H1 (cell line): ENCODE measurements at regions not wholly inside any gene's neighbourhood (a gene's known extent, or its start where the extent isn't known, plus 50 kb on each side); places are given as distances from the start of the nearest gene placed in this dataset.
A peak's percentile ranks its signal among the peaks of the same experiment; 100 is the strongest.

Experiments
- CTCF ChIA-PET: fragments of 300-600 bp; sonication (Branson Sonifier 250); formaldehyde crosslinking; loops from one replicate; lab custom pipeline; 2021; ENCODE audit not compliant: partially characterized antibody; lab: Charles Lee
- POLR2A ChIA-PET: fragments of 300-600 bp; sonication (Branson Sonifier 250); formaldehyde crosslinking; loops from one replicate; lab custom pipeline; 2021; ENCODE audit warnings: inconsistent platforms; ENCODE audit not compliant: partially characterized antibody; lab: Charles Lee
- DNase-seq, 2 experiments: peaks; one replicate each; pipeline versions ENCODE4 v3.0.0 to v3.0.0-alpha.2; 2010 to 2022; ENCODE audit warnings: low spot score in 2 of 2, low read depth in 1 of 2, mixed read lengths in 1 of 2
- FAIRE-seq: peaks from 2 replicates; lab custom pipeline; 2011; peaks lifted over from hg19 to GRCh38; lab: Jason Lieb, UNC
- H2AFZ ChIP-seq: 2 replicates; pipeline ENCODE4 v1.8.1; 2012; ENCODE audit warnings: low read length, inconsistent platforms
- H2AK5ac ChIP-seq: 2 replicates; pipeline ENCODE4 v1.6.1; 2013; ENCODE audit warnings: low read depth, low read length
- H2BK120ac ChIP-seq: replicated peaks from 2 replicates; pipeline ENCODE3; 2013; ENCODE audit warnings: low read depth, low read length, inconsistent platforms
- H2BK12ac ChIP-seq: 2 replicates; pipeline ENCODE4 v1.6.1; 2013; ENCODE audit warnings: low read depth, low read length
- H2BK15ac ChIP-seq: 2 replicates; pipeline ENCODE4 v1.6.1; 2013; ENCODE audit warnings: low read length
- H2BK20ac ChIP-seq: 2 replicates; pipeline ENCODE4 v1.6.1; 2013; ENCODE audit warnings: low read length
- H2BK5ac ChIP-seq: 2 replicates; pipeline ENCODE4 v1.6.1; 2013; ENCODE audit warnings: low read depth, low read length
- H3K14ac ChIP-seq: 2 replicates; pipeline ENCODE4 v1.6.1; 2013; ENCODE audit warnings: inconsistent platforms; ENCODE audit not compliant: insufficient read length
- H3K18ac ChIP-seq: 2 replicates; pipeline ENCODE4 v1.6.1; 2013; ENCODE audit warnings: low read length; ENCODE audit errors: extremely low read depth
- H3K23ac ChIP-seq: 2 replicates; pipeline ENCODE4 v1.6.1; 2013; ENCODE audit warnings: inconsistent platforms; ENCODE audit not compliant: insufficient read length
- H3K23me2 ChIP-seq: 2 replicates; pipeline ENCODE4 v1.6.1; 2013; ENCODE audit warnings: low read depth, low read length
- H3K27ac ChIP-seq: 2 replicates; pipeline ENCODE4 v1.6.1; 2011; ENCODE audit warnings: low read depth, low read length, inconsistent platforms
- H3K27me3 ChIP-seq, 4 experiments: replicated peaks in 1 of 4; 1 replicate in 1 of 4; 2 replicates in 3 of 4; pipeline versions ENCODE4 v1.6.1 to v1.8.1; 2011 to 2013; ENCODE audit warnings: low read length in 3 of 4, mild to moderate bottlenecking in 3 of 4, inconsistent platforms in 2 of 4, mixed read lengths in 2 of 4, moderate library complexity in 1 of 4; ENCODE audit not compliant: control insufficient read depth in 3 of 4, insufficient read depth in 3 of 4; ENCODE audit errors: extremely low read depth in 1 of 4
- H3K36me3 ChIP-seq, 4 experiments: 2 replicates each; pipeline versions ENCODE4 v1.6.1 to v1.8.1; 2011 to 2013; ENCODE audit warnings: mild to moderate bottlenecking in 4 of 4, low read length in 3 of 4, moderate library complexity in 2 of 4, control low read depth in 1 of 4, inconsistent platforms in 1 of 4; ENCODE audit not compliant: insufficient read depth in 4 of 4, control insufficient read depth in 2 of 4
- H3K4ac ChIP-seq: replicated peaks from 2 replicates; pipeline ENCODE3; 2013; ENCODE audit warnings: low read length, low read depth, mixed read lengths, inconsistent platforms; ENCODE audit not compliant: insufficient read length
- H3K4me1 ChIP-seq, 4 experiments: replicated peaks in 1 of 4; 1 replicate in 1 of 4; 2 replicates in 3 of 4; pipeline versions ENCODE4 v1.6.1 to v1.8.1; 2011 to 2013; ENCODE audit warnings: low read length in 3 of 4, inconsistent platforms in 2 of 4, mixed read lengths in 1 of 4; ENCODE audit not compliant: insufficient read depth in 4 of 4, control insufficient read depth in 3 of 4
- H3K4me2 ChIP-seq, 2 experiments: 2 replicates each; pipeline versions ENCODE4 v1.6.1 to v1.8.1; 2011 to 2013; ENCODE audit warnings: low read depth in 2 of 2, low read length in 2 of 2, control low read depth in 1 of 2, inconsistent platforms in 1 of 2, mild to moderate bottlenecking in 1 of 2; ENCODE audit not compliant: insufficient read depth in 1 of 2
- H3K4me3 ChIP-seq, 4 experiments: fragments of 200-600, 300-600 bp in 1 of 4; sonication (generic), shearing (Covaris generic), sonication (Bioruptor Twin) in 1 of 4; 2 replicates each; pipeline versions ENCODE4 v1.5.1 to v1.8.1; 2011 to 2016; ENCODE audit warnings: low read length in 4 of 4, low read depth in 3 of 4, control low read depth in 2 of 4, inconsistent platforms in 2 of 4, mild to moderate bottlenecking in 2 of 4, mixed read lengths in 1 of 4, moderate library complexity in 1 of 4; ENCODE audit not compliant: insufficient read depth in 2 of 4; ENCODE audit errors: extremely low read depth in 1 of 4
- H3K56ac ChIP-seq: replicated peaks from 2 replicates; pipeline ENCODE3; 2013; ENCODE audit warnings: low read depth, mild to moderate bottlenecking, mixed read lengths, low read length, inconsistent platforms; ENCODE audit not compliant: insufficient read length
- H3K79me1 ChIP-seq: 2 replicates; pipeline ENCODE4 v1.6.1; 2013; ENCODE audit warnings: low read depth, low read length, control low read depth
- H3K79me2 ChIP-seq, 2 experiments: 2 replicates each; pipeline versions ENCODE4 v1.6.1 to v1.8.1; 2012 to 2013; ENCODE audit warnings: low read length in 2 of 2, mild to moderate bottlenecking in 2 of 2, inconsistent platforms in 1 of 2; ENCODE audit not compliant: insufficient read depth in 2 of 2, control insufficient read depth in 1 of 2
- H3K9ac ChIP-seq, 4 experiments: replicated peaks in 1 of 4; 1 replicate in 1 of 4; 2 replicates in 3 of 4; pipeline versions ENCODE4 v1.6.1 to v1.8.1; 2011 to 2013; ENCODE audit warnings: low read depth in 3 of 4, low read length in 3 of 4, control low read depth in 2 of 4, mild to moderate bottlenecking in 2 of 4, moderate library complexity in 2 of 4, inconsistent platforms in 1 of 4; ENCODE audit errors: extremely low read depth in 1 of 4
- H3K9me3 ChIP-seq, 2 experiments: 2 replicates each; pipeline versions ENCODE4 v1.6.1 to v1.8.1; 2012 to 2013; ENCODE audit warnings: mild to moderate bottlenecking in 2 of 2, moderate library complexity in 2 of 2, control low read depth in 1 of 2, inconsistent platforms in 1 of 2, low read depth in 1 of 2, low read length in 1 of 2, mixed read lengths in 1 of 2; ENCODE audit not compliant: insufficient read depth in 2 of 2
- H4K20me1 ChIP-seq, 2 experiments: replicated peaks in 1 of 2; 2 replicates each; pipeline versions ENCODE3 to v1.8.1; 2011 to 2013; ENCODE audit warnings: inconsistent platforms in 2 of 2, low read length in 2 of 2, mild to moderate bottlenecking in 1 of 2; ENCODE audit not compliant: insufficient read depth in 2 of 2, control insufficient read depth in 1 of 2
- H4K5ac ChIP-seq: 2 replicates; pipeline ENCODE4 v1.6.1; 2013; ENCODE audit warnings: low read length, low read depth, mixed read lengths, inconsistent platforms; ENCODE audit not compliant: insufficient read length
- H4K8ac ChIP-seq: 2 replicates; pipeline ENCODE4 v1.8.0; 2013; ENCODE audit warnings: mild to moderate bottlenecking, moderate library complexity, low read length, inconsistent platforms; ENCODE audit not compliant: insufficient read depth; ENCODE audit errors: extremely low read depth
- H4K91ac ChIP-seq: replicated peaks from 2 replicates; pipeline ENCODE3; 2013; ENCODE audit warnings: low read length, mixed read lengths, inconsistent platforms; ENCODE audit not compliant: insufficient read length
- BACH1 ChIP-seq: IDR thresholded peaks from 2 replicates; pipeline ENCODE4 v1.6.1; 2012; ENCODE audit warnings: low read length, improper control_type of control experiment
- BRCA1 ChIP-seq: IDR thresholded peaks from 2 replicates; pipeline ENCODE4 v1.6.1; 2012; ENCODE audit warnings: low read depth, low read length, improper control_type of control experiment
- CBX8 ChIP-seq: fragments of 300-800, 300-1000 bp; sonication (generic); IDR thresholded peaks from 2 replicates; pipeline ENCODE4 v1.7.1; 2016; ENCODE audit warnings: low read depth, low read length, borderline replicate concordance
- CEBPB ChIP-seq: IDR thresholded peaks from 2 replicates; pipeline ENCODE4 v1.6.1; 2012; ENCODE audit warnings: low read depth, low read length
- CHD1 ChIP-seq: IDR thresholded peaks from 2 replicates; pipeline ENCODE4 v1.6.1; 2012; ENCODE audit warnings: low read depth, low read length, improper control_type of control experiment
- EGR1 ChIP-seq: IDR thresholded peaks from 2 replicates; pipeline ENCODE4 v1.6.1; 2011; ENCODE audit warnings: low read depth, low read length, borderline replicate concordance
- KDM4A ChIP-seq: IDR thresholded peaks from one replicate; pipeline ENCODE4 v1.7.1; 2012; ENCODE audit warnings: low read depth, mild to moderate bottlenecking, moderate library complexity, low read length, inconsistent platforms; ENCODE audit not compliant: severe bottlenecking
- NRF1 ChIP-seq: IDR thresholded peaks from 2 replicates; pipeline ENCODE4 v1.6.1; 2011; ENCODE audit warnings: mild to moderate bottlenecking, low read depth, low read length, improper control_type of control experiment
- RAD21 ChIP-seq, 2 experiments: IDR thresholded peaks in 1 of 2; conservative IDR thresholded peaks in 1 of 2; 2 replicates each; pipeline ENCODE4 v1.6.1; 2011; ENCODE audit warnings: low read depth in 2 of 2, low read length in 2 of 2, improper control_type of control experiment in 1 of 2, inconsistent platforms in 1 of 2, mild to moderate bottlenecking in 1 of 2, moderate library complexity in 1 of 2
- RBBP5 ChIP-seq: IDR thresholded peaks from 2 replicates; pipeline ENCODE4 v1.7.1; 2012; ENCODE audit warnings: low read depth, mild to moderate bottlenecking, inconsistent platforms, low read length, moderate library complexity, borderline replicate concordance
- RXRA ChIP-seq: IDR thresholded peaks from 2 replicates; pipeline ENCODE4 v1.6.1; 2011; ENCODE audit warnings: low read depth, mild to moderate bottlenecking, low read length, moderate library complexity; ENCODE audit not compliant: insufficient read depth
- TBP ChIP-seq: IDR thresholded peaks from 2 replicates; pipeline ENCODE4 v1.6.1; 2011; ENCODE audit warnings: low read depth, low read length, improper control_type of control experiment
- WGBS, 2 experiments: shearing (Covaris generic) in 1 of 2; methylation state at CpG; one replicate each; pipeline versions ENCODE4 v1.1.6 to v1.1.7; 2013 to 2015; ENCODE audit warnings: low lambda C conversion rate in 2 of 2, mixed read lengths in 2 of 2, inconsistent platforms in 1 of 2, low coverage in 1 of 2, missing lambda C conversion rate in 1 of 2; ENCODE audit not compliant: insufficient replicate concordance in 2 of 2, insufficient coverage in 1 of 2, insufficient read length in 1 of 2; ENCODE audit errors: extremely low coverage in 1 of 2, missing lambda C conversion rate in 1 of 2; 5-methylcytosine and 5-hydroxymethylcytosine counted together

DNA sequence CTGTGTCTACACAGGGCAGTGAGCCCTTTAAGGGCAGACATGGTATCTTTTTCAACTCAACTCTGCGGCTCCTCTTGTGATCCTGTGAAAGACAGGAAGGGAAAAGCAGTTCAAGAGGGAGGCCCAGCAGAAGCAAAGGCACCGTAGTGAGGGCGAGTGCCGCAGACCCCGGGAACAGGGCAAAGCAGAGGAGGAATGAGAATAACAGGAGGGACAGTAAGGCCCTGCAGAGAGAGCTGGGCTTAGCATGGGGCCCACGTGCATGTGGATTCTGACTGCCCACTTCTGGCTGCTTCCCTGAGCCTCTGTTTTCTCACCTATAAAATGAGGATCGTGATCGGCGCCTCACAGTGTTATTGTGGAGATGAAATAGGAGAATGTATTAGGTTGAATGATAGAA is 409.3 kb downstream of the PTPRU start:
- CTCF ChIA-PET: interaction anchor here (0.6 to 2.8 kb wide), 5 partner anchors 10 to 1040 kb away, joined by 3 to 17 read pairs (median 4); no protein-coding TSS in a partner anchor
- no peaks in the 10 kb centered on the region for H3K79me2 ChIP-seq
- no peak overlapping the region for H3K14ac ChIP-seq
- no peaks in the 10 kb centered on the region for H3K4me1 ChIP-seq
- H2AK5ac ChIP-seq: no peak overlapping the region
- no peak overlapping the region for H4K8ac ChIP-seq
- DNase-seq (peak in 1 of 2 experiments; percentile 29), FAIRE-seq (no peak)
- H3K27ac ChIP-seq: no peak overlapping the region
- no peak overlapping the region for H4K5ac ChIP-seq
- no peak for TF ChIP-seq CHD1
- no peak for TF ChIP-seq BRCA1
- no peak for TF ChIP-seq RAD21 (IDR thresholded peaks at IDR 0.05 in 1 of 2, conservative IDR thresholded peaks at IDR 0.05 in 1 of 2; ENCODE audit: low read depth in 2 of 2, low read length in 2 of 2)
- no peak for TF ChIP-seq NRF1
- no peak for TF ChIP-seq TBP
- no peak for TF ChIP-seq EGR1
- TF ChIP-seq KDM4A: no peak
- no peak for TF ChIP-seq RBBP5
- no peak for TF ChIP-seq CEBPB
- no peak for TF ChIP-seq RXRA
- TF ChIP-seq BACH1: no peak
- TF ChIP-seq CBX8: no peak
- H3K9ac ChIP-seq: no peak overlapping the region
- no peak overlapping the region for H2BK12ac ChIP-seq
- no peak overlapping the region for H2AFZ ChIP-seq
- no peak overlapping the region for H3K23ac ChIP-seq
- H3K4me3 ChIP-seq: no peak overlapping the region
- POLR2A ChIA-PET: no interaction called here
- no peak overlapping the region for H2BK120ac ChIP-seq
- no peak overlapping the region for H2BK5ac ChIP-seq
- H2BK15ac ChIP-seq: no peak overlapping the region
- H2BK20ac ChIP-seq: no peak overlapping the region
- no peak overlapping the region for H3K56ac ChIP-seq
- no peak overlapping the region for H3K4ac ChIP-seq
- WGBS, 2 experiments: 65% methylated on average over 9 of the region's 9 CpGs; no CpG with 5 or more reads in 1 of the 2 experiments
- H3K79me1 ChIP-seq: no peaks in the 10 kb centered on the region
- H4K91ac ChIP-seq: no peak overlapping the region
- no peaks in the 10 kb centered on the region for H3K36me3 ChIP-seq
- no peak overlapping the region for H3K4me2 ChIP-seq
- no peaks in the 10 kb centered on the region for H3K9me3 ChIP-seq
- no peaks in the 10 kb centered on the region for H4K20me1 ChIP-seq
- H3K18ac ChIP-seq: no peak overlapping the region
- no peaks in the 10 kb centered on the region for H3K23me2 ChIP-seq
- no peaks in the 10 kb centered on the region for H3K27me3 ChIP-seq
